Small intestine (tissue), 7 donors: ENCODE measurements at regions not wholly inside any gene's neighbourhood (a gene's known extent, or its start where the extent isn't known, plus 50 kb on each side); places are given as distances from the start of the nearest gene placed in this dataset.

Source experiments
- DNase-seq, 2 donors: peaks; one replicate each; pipeline versions ENCODE4 v3.0.0 to v3.0.0-alpha.2; 2013
- FAIRE-seq: peaks from 2 replicates; lab custom pipeline; 2012; peaks lifted over from hg19 to GRCh38; lab: Jason Lieb, UNC
- H3K27ac ChIP-seq, 3 donors: one replicate each; pipeline ENCODE4 v1.5.1; 2013; ENCODE audit warnings: low read length in 2 of 3, mild to moderate bottlenecking in 2 of 3, control low read depth in 1 of 3, inconsistent platforms in 1 of 3, low read depth in 1 of 3, moderate library complexity in 1 of 3
- H3K27me3 ChIP-seq, 3 donors: one replicate each; pipeline ENCODE4 v1.6.1; 2013; ENCODE audit warnings: low read length in 3 of 3, inconsistent platforms in 1 of 3; ENCODE audit not compliant: control insufficient read depth in 3 of 3, insufficient read depth in 3 of 3
- H3K36me3 ChIP-seq, 3 donors: one replicate each; pipeline ENCODE4 v1.6.1; 2013; ENCODE audit warnings: low read length in 3 of 3, inconsistent platforms in 1 of 3, low read depth in 1 of 3, mild to moderate bottlenecking in 1 of 3, moderate library complexity in 1 of 3; ENCODE audit not compliant: control insufficient read depth in 3 of 3, insufficient read depth in 2 of 3
- H3K4me1 ChIP-seq, 3 donors: one replicate each; pipeline ENCODE4 v1.6.1; 2013; ENCODE audit warnings: low read length in 2 of 3, inconsistent platforms in 1 of 3, low read depth in 1 of 3, mild to moderate bottlenecking in 1 of 3, moderate library complexity in 1 of 3; ENCODE audit not compliant: control insufficient read depth in 3 of 3, insufficient read depth in 2 of 3
- H3K4me3 ChIP-seq, 3 donors: one replicate each; pipeline ENCODE4 v1.5.1; 2013; ENCODE audit warnings: low read length in 3 of 3, control low read depth in 1 of 3, inconsistent platforms in 1 of 3, low read depth in 1 of 3, mild to moderate bottlenecking in 1 of 3, moderate library complexity in 1 of 3
- H3K9me3 ChIP-seq, 2 donors: one replicate each; pipeline ENCODE4 v1.6.1; 2013; ENCODE audit warnings: low read depth in 1 of 2, low read length in 1 of 2; ENCODE audit not compliant: control insufficient read depth in 2 of 2, insufficient read depth in 1 of 2
- WGBS, 3 donors: extraction: QIAGEN DNeasy Blood & Tissue Kit; methylation state at CpG; one replicate each; pipeline ENCODE4 v1.1.7; 2013; 5-methylcytosine and 5-hydroxymethylcytosine counted together
- donor health status: healthy with polysubstance abuse.
- donor health status: control.
- donor health status: control.
- donor health status: Bipolar disorder and iron deficiency.
- donor health status: healthy.

GRCh38 chr3:89613241-89613640, 505.8 kb downstream of the EPHA3 start:
- Histone ChIP-seq H3K4me1 (no peaks in the 10 kb centered on the region), H3K27me3 (no peaks in the 10 kb centered on the region), H3K27ac (no peak overlapping the region), H3K4me3 (no peak overlapping the region), H3K36me3 (no peaks in the 10 kb centered on the region), H3K9me3 (no peaks in the 10 kb centered on the region)
- no peak for DNase-seq
- WGBS, 3 donors = 23 to 67% (median 54%) methylated on average over 1 of the region's 1 CpG
- FAIRE-seq = no peak

- FAIRE-seq = no peak
- H3K27me3 ChIP-seq = no peaks in the 10 kb centered on the region
- H3K4me1 ChIP-seq = no peaks in the 10 kb centered on the region
- no peak for DNase-seq
- H3K4me3 ChIP-seq = no peak overlapping the region
- no peak overlapping the region for H3K27ac ChIP-seq
- H3K9me3 ChIP-seq = no peaks in the 10 kb centered on the region
- H3K36me3 ChIP-seq = no peaks in the 10 kb centered on the region
- 74 to 84% (median 75%) methylated on average over 1 of the region's 1 CpG for WGBS, 3 donors
These were observed 510.3 kb downstream of the EPHA3 start for GRCh38 chr3:89617706-89618105.

GRCh38 chr3:89619263-89619662, 511.8 kb downstream of the EPHA3 start:
- Histone ChIP-seq H3K27ac (no peak overlapping the region), H3K36me3 (no peaks in the 10 kb centered on the region), H3K4me3 (no peak overlapping the region), H3K4me1 (no peaks in the 10 kb centered on the region), H3K9me3 (no peaks in the 10 kb centered on the region), H3K27me3 (no peaks in the 10 kb centered on the region)
- no peak for FAIRE-seq
- DNase-seq = no peak
- 84 to 98% (median 94%) methylated on average over 1 of the region's 1 CpG for WGBS, 3 donors

- H3K9me3 ChIP-seq = no peaks in the 10 kb centered on the region
- WGBS, 3 donors = 67 to 71% (median 69%) methylated on average over 4 of the region's 4 CpGs
- H3K4me1 ChIP-seq = no peaks in the 10 kb centered on the region
- H3K36me3 ChIP-seq = no peaks in the 10 kb centered on the region
- H3K27me3 ChIP-seq = no peaks in the 10 kb centered on the region
- FAIRE-seq (no peak), DNase-seq (no peak)
- H3K4me3 ChIP-seq = no peak overlapping the region
- no peak overlapping the region for H3K27ac ChIP-seq
These were observed 514.8 kb downstream of the EPHA3 start for GRCh38 chr3:89622063-89622700.

- no peak overlapping the region for H3K27ac ChIP-seq
- H3K36me3 ChIP-seq = no peaks in the 10 kb centered on the region
- no peak for FAIRE-seq
- no peaks in the 10 kb centered on the region for H3K4me1 ChIP-seq
- no peaks in the 10 kb centered on the region for H3K9me3 ChIP-seq
- 73 to 82% (median 75%) methylated on average over 4 of the region's 4 CpGs for WGBS, 3 donors
- no peak overlapping the region for H3K4me3 ChIP-seq
- no peak for DNase-seq
- H3K27me3 ChIP-seq = no peaks in the 10 kb centered on the region
These were observed 517.1 kb downstream of the EPHA3 start for GRCh38 chr3:89624494-89624893.

GRCh38 chr3:89625945-89626344, 518.5 kb downstream of the EPHA3 start:
- Histone ChIP-seq H3K27me3 (no peaks in the 10 kb centered on the region), H3K4me1 (no peaks in the 10 kb centered on the region), H3K36me3 (no peaks in the 10 kb centered on the region), H3K9me3 (no peaks in the 10 kb centered on the region), H3K27ac (no peak overlapping the region), H3K4me3 (no peak overlapping the region)
- FAIRE-seq (no peak), DNase-seq (no peak)
- 42 to 52% (median 47%) methylated on average over 2 of the region's 2 CpGs for WGBS, 3 donors

GRCh38 chr3:89628856-89629670, 521.6 kb downstream of the EPHA3 start:
- no peaks in the 10 kb centered on the region for H3K9me3 ChIP-seq
- H3K4me3 ChIP-seq = no peak overlapping the region
- no peak overlapping the region for H3K27ac ChIP-seq
- WGBS, 3 donors = 40 to 71% (median 54%) methylated on average over 5 of the region's 5 CpGs
- DNase-seq = no peak
- H3K4me1 ChIP-seq = no peaks in the 10 kb centered on the region
- FAIRE-seq = no peak
- no peaks in the 10 kb centered on the region for H3K27me3 ChIP-seq
- no peaks in the 10 kb centered on the region for H3K36me3 ChIP-seq

- H3K4me1 ChIP-seq = no peaks in the 10 kb centered on the region
- no peak overlapping the region for H3K4me3 ChIP-seq
- DNase-seq = no peak
- FAIRE-seq = no peak
- no peaks in the 10 kb centered on the region for H3K36me3 ChIP-seq
- H3K9me3 ChIP-seq = peaks cover 0 to 9% of the 10 kb centered on the region in 2 donors
- no peak overlapping the region for H3K27ac ChIP-seq
- no peaks in the 10 kb centered on the region for H3K27me3 ChIP-seq
These were observed 527.7 kb downstream of the EPHA3 start for GRCh38 chr3:89635137-89635536.
